NT2/D1 (cell line): ENCODE measurements at regions not wholly inside any gene's neighbourhood (a gene's known extent, or its start where the extent isn't known, plus 50 kb on each side); places are given as distances from the start of the nearest gene placed in this dataset.

Experiments
- DNase-seq: peaks from one replicate; pipeline ENCODE4 v3.0.0-alpha.2; 2011; ENCODE audit warnings: low read depth, low spot score
- H3K27me3 ChIP-seq: 2 replicates; pipeline ENCODE4 v1.6.0; 2011; ENCODE audit warnings: mild to moderate bottlenecking; ENCODE audit not compliant: insufficient read length, insufficient read depth
- H3K36me3 ChIP-seq: 2 replicates; pipeline ENCODE4 v1.6.1; 2011; ENCODE audit warnings: mild to moderate bottlenecking, low read length, mixed read lengths; ENCODE audit not compliant: insufficient read depth, insufficient read length
- H3K4me1 ChIP-seq: 2 replicates; pipeline ENCODE4 v1.5.1; 2011; ENCODE audit not compliant: insufficient read depth, insufficient read length
- H3K4me3 ChIP-seq: 2 replicates; pipeline ENCODE4 v1.5.1; 2011; ENCODE audit warnings: low read depth; ENCODE audit not compliant: insufficient read length
- H3K9ac ChIP-seq: 2 replicates; pipeline ENCODE4 v1.6.0; 2011; ENCODE audit warnings: low read depth; ENCODE audit not compliant: insufficient read length
- H3K9me3 ChIP-seq: 2 replicates; pipeline ENCODE4 v1.5.1; 2011; ENCODE audit warnings: mild to moderate bottlenecking, low read length; ENCODE audit not compliant: insufficient read depth
- SUZ12 ChIP-seq: IDR thresholded peaks from 2 replicates; pipeline ENCODE4 v1.6.1; 2011; ENCODE audit not compliant: insufficient read length, insufficient read depth; ENCODE audit errors: extremely low read depth
- YY1 ChIP-seq: IDR thresholded peaks from 2 replicates; pipeline ENCODE4 v1.6.1; 2011; ENCODE audit not compliant: insufficient read length, insufficient read depth
- ZNF274 ChIP-seq: IDR thresholded peaks from 2 replicates; pipeline ENCODE4 v1.6.1; 2011; ENCODE audit warnings: mild to moderate bottlenecking, low read depth, low read length

- no peak overlapping the region for H3K4me3 ChIP-seq
- TF ChIP-seq ZNF274 = no peak
- TF ChIP-seq YY1 = no peak
- no peak for TF ChIP-seq SUZ12
- H3K27me3 ChIP-seq = no peaks in the 10 kb centered on the region
- H3K36me3 ChIP-seq = no peaks in the 10 kb centered on the region
- H3K9ac ChIP-seq = no peak overlapping the region
- H3K4me1 ChIP-seq = no peaks in the 10 kb centered on the region
- peaks cover 6% of the 10 kb centered on the region; the same call in 1 of the 2 replicates for H3K9me3 ChIP-seq
- DNase-seq = no peak
Measured at GRCh38 chr1:14061204-14061603, 361.2 kb downstream of the PRDM2 start.

GRCh38 chr1:14061722-14062121 is 361.7 kb downstream of the PRDM2 start:
- TF ChIP-seq ZNF274 (no peak), YY1 (no peak), SUZ12 (no peak)

GRCh38 chr1:14062669-14063068 is 362.7 kb downstream of the PRDM2 start:
- no peaks in the 10 kb centered on the region for H3K27me3 ChIP-seq
- H3K4me3 ChIP-seq = no peak overlapping the region
- no peak for DNase-seq
- H3K9me3 ChIP-seq = peaks cover 6% of the 10 kb centered on the region; the same call in 1 of the 2 replicates
- no peaks in the 10 kb centered on the region for H3K4me1 ChIP-seq
- H3K36me3 ChIP-seq = no peaks in the 10 kb centered on the region
- H3K9ac ChIP-seq = no peak overlapping the region
- TF ChIP-seq YY1 (no peak), SUZ12 (no peak), ZNF274 (no peak)

More at GRCh38 chr1:14061722-14062121, 361.7 kb downstream of the PRDM2 start:
- H3K9me3 ChIP-seq = peaks cover 6% of the 10 kb centered on the region; the same call in 1 of the 2 replicates
- H3K4me1 ChIP-seq = no peaks in the 10 kb centered on the region
- H3K9ac ChIP-seq = no peak overlapping the region
- no peak for DNase-seq
- H3K4me3 ChIP-seq = no peak overlapping the region
- H3K36me3 ChIP-seq = no peaks in the 10 kb centered on the region
- H3K27me3 ChIP-seq = no peaks in the 10 kb centered on the region

GRCh38 chr1:14064649-14065442 is 364.9 kb downstream of the PRDM2 start:
- TF ChIP-seq YY1 (no peak), ZNF274 (no peak), SUZ12 (no peak)
- no peak for DNase-seq
- no peaks in the 10 kb centered on the region for H3K36me3 ChIP-seq
- H3K9ac ChIP-seq = no peak overlapping the region
- H3K4me3 ChIP-seq = no peak overlapping the region
- H3K4me1 ChIP-seq = no peaks in the 10 kb centered on the region
- no peaks in the 10 kb centered on the region for H3K27me3 ChIP-seq
- H3K9me3 ChIP-seq = no peaks in the 10 kb centered on the region

- no peak overlapping the region for H3K9ac ChIP-seq
- no peaks in the 10 kb centered on the region for H3K27me3 ChIP-seq
- TF ChIP-seq ZNF274 (no peak), SUZ12 (no peak), YY1 (no peak)
- no peaks in the 10 kb centered on the region for H3K4me1 ChIP-seq
- H3K4me3 ChIP-seq = no peak overlapping the region
- no peaks in the 10 kb centered on the region for H3K36me3 ChIP-seq
- no peak for DNase-seq
- no peaks in the 10 kb centered on the region for H3K9me3 ChIP-seq
Measured at GRCh38 chr1:14065486-14065885, 365.5 kb downstream of the PRDM2 start.

GRCh38 chr1:14067036-14067435 is 367.0 kb downstream of the PRDM2 start:
- H3K4me1 ChIP-seq = no peaks in the 10 kb centered on the region
- DNase-seq = no peak
- H3K4me3 ChIP-seq = no peak overlapping the region
- no peaks in the 10 kb centered on the region for H3K36me3 ChIP-seq
- TF ChIP-seq SUZ12 = no peak
- TF ChIP-seq ZNF274 = no peak
- no peak for TF ChIP-seq YY1
- H3K9me3 ChIP-seq = no peaks in the 10 kb centered on the region
- no peak overlapping the region for H3K9ac ChIP-seq
- H3K27me3 ChIP-seq = no peaks in the 10 kb centered on the region

GRCh38 chr1:14067711-14068110 is 367.7 kb downstream of the PRDM2 start:
- no peaks in the 10 kb centered on the region for H3K9me3 ChIP-seq

More at GRCh38 chr1:14067711-14068110, 367.7 kb downstream of the PRDM2 start:
- no peaks in the 10 kb centered on the region for H3K27me3 ChIP-seq
- H3K4me1 ChIP-seq = no peaks in the 10 kb centered on the region
- no peak for TF ChIP-seq ZNF274
- TF ChIP-seq YY1 = no peak
- TF ChIP-seq SUZ12 = no peak
- no peak overlapping the region for H3K4me3 ChIP-seq
- H3K9ac ChIP-seq = no peak overlapping the region
- no peaks in the 10 kb centered on the region for H3K36me3 ChIP-seq
- DNase-seq = no peak
